GM12875 (cell line): ENCODE measurements at regions not wholly inside any gene's neighbourhood (a gene's known extent, or its start where the extent isn't known, plus 50 kb on each side); places are given as distances from the start of the nearest gene placed in this dataset.

Experiments used
- H3K4me3 ChIP-seq: one replicate; pipeline ENCODE4 v1.5.1; 2011; ENCODE audit warnings: low read depth, low read length, control low read depth
- CTCF ChIP-seq: IDR thresholded peaks from 2 replicates; pipeline ENCODE4 v1.5.1; 2011; ENCODE audit warnings: low read depth, mild to moderate bottlenecking, control low read depth, inconsistent platforms, low read length, moderate library complexity, borderline replicate concordance; ENCODE audit not compliant: insufficient read depth

GRCh38 chr19:28744943-28745342 is 468.0 kb downstream of the UQCRFS1 start:
- no peak for TF ChIP-seq CTCF
- no peak overlapping the region for H3K4me3 ChIP-seq

- no peak for TF ChIP-seq CTCF
- no peak overlapping the region for H3K4me3 ChIP-seq
Observed at GRCh38 chr19:28744014-28744413, 468.9 kb downstream of the UQCRFS1 start.

DNA sequence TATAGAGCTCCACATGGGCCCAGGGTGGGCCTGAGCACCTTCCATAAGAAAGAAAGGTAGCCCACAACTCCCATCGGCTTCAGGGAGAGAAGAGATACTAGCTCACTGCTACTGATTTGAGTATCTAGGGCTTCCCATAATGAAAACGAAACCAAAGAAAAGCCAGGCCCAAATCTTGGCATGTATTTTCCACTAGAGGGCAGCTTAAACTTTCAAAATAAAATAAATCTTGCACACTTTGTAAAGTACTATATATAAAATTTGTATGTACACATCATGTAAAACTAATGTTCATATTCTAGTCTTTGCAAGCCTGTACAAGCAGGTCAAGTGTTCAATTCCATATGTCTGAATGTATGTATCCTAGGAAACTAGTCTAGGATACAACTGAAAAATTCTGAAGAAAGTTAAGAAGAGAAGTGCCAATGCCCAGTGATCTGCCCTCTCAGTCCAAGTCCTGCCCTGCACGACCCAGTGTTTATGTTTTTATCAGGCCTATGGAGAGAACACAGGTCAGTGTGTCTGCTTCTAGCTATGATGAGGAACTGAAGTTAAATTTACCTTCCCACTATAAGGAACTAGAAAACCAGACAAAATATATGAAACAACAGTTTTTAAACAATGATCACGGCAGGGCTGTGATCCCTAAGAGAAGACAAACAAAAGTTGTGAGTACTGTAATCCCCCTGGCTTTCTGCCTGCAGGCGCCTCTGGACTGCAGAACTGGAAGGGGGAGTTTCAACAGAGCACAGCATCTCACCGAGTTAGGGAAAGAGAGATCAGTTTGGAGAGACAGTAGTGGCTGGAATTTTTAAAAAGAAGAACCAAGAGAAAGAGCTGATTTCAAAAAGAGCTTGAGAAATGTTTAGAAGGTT is 475.7 kb downstream of the UQCRFS1 start:
- no peak overlapping the region for H3K4me3 ChIP-seq
- TF ChIP-seq CTCF: no peak

DNA sequence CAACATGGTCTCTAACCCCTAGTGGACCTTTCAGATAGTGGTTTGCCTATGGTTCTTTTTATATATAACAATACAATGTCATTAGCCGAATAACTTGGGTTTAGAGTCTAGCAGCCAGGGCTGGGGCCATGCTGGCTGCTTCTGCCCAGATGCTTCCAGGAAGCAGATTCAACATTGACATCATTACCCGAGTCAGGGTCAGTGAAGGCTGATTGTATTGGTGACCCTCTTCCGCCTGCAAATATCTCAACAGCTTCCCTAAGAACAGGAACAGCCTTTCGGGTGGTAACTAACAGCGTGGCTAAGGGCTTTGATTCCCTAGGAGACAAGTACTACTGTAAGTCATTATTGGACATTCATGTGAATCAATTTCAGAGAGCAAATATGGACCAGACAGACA is 476.4 kb downstream of the UQCRFS1 start:
- H3K4me3 ChIP-seq: no peak overlapping the region
- no peak for TF ChIP-seq CTCF

GRCh38 chr19:28731577-28731976 is 481.4 kb downstream of the UQCRFS1 start:
- no peak for TF ChIP-seq CTCF
- H3K4me3 ChIP-seq: no peak overlapping the region

DNA sequence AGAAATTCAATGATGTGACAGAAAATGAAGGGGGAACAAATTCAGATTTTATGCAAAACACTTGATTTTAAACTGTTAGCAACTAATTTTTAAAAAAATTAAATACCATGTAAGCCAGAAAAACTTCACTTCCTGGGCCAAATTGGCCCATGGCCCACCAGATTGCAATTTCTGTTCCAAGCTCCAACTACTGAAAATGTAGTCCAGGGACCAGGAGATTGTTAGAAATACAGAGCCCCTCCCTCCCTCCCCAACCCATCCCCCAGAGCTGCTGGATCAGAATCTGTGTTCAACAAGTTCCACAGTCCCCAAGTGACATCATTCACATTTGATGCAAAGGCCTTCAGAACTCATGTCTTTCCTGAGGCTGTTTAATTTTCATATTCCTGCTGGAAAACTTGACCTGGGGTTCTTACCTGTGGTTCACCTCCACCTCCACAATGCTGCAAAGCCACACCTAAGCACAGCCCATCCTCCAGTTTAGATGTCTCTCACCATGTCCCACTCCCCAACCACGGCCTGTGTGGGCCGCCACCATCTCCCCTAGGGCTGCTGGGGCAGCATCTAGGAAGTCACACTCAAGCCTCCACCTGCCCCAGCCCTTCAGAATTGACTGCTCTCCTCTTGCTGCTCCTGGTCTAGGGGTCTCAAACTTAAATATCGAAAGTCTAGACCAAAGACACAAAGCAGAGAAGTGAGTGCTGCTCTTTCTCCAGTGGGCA is 482.0 kb downstream of the UQCRFS1 start:
- no peak overlapping the region for H3K4me3 ChIP-seq
- no peak for TF ChIP-seq CTCF

DNA sequence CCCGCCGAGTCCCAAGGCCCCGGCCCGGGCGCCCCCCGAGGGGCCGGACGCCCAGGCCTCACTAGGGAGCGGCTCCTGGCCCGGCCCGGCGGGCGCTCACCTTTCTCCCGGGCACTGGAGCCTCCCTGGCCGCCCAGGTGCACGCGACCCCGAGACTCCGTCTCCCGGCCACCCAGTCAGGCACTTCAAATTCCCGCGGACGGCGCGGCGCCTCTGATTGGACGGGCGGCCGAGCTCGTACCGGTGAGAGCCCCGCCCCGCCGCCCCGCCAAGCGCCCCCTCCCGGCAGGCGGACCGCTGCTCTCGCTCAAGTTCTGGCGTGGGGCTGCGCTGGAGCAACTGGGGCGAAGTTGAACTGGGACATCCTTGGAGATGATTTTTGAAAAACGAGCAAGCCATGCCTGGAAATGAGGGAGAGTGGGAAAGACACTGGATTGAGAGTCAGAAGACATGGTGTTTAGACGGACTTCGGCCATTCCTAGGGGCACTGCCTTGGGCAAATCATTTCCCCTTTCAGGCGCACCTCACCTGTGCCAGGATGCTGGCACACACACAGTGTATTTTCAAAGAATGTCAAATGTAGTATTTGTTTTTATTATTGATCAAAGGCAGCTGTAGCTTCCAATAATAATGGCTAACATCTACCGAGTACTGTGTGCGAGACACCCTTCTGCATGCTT is 485.3 kb downstream of the UQCRFS1 start:
- TF ChIP-seq CTCF: no peak
- no peak overlapping the region for H3K4me3 ChIP-seq
